ENCODE measurements at regions not wholly inside any gene's neighbourhood (a gene's known extent, or its start where the extent isn't known, plus 50 kb on each side); places are given as distances from the start of the nearest gene placed in this dataset.

GRCh38 chr17:59503500-59503899 lies 61.9 kb upstream of the DHX40 start:
- no peaks in the 10 kb centered on the region for H3K79me2 ChIP-seq (ENCODE audit: insufficient read depth, low read length)
- H4K20me1 ChIP-seq (ENCODE audit: insufficient read depth, low read length), result no peaks in the 10 kb centered on the region
- H3K36me3 ChIP-seq (replicated peaks in 1 of 2; ENCODE audit: control insufficient read depth in 1 of 2, insufficient read depth in 2 of 2, low read length in 2 of 2), result no peaks in the 10 kb centered on the region
- no peak for TF ChIP-seq E2F1 (CRISPR knock-in tag; IDR thresholded peaks at IDR 0.05)
- TF ChIP-seq SPEN (CRISPR knock-in tag; IDR thresholded peaks at IDR 0.05; ENCODE audit: low read depth), result no peak
- TF ChIP-seq PRPF4 (IDR thresholded peaks at IDR 0.05; ENCODE audit: low read depth, low read length, poor library complexity, severe bottlenecking), result no peak
- TF ChIP-seq WIZ (CRISPR knock-in tag; IDR thresholded peaks at IDR 0.05), result no peak
- TF ChIP-seq ZBTB8A (CRISPR knock-in tag; IDR thresholded peaks at IDR 0.05; ENCODE audit: borderline replicate concordance, low read depth), result no peak
- TF ChIP-seq ISL2 (CRISPR knock-in tag; IDR thresholded peaks at IDR 0.05), result no peak
- no peak for TF ChIP-seq ZFY (CRISPR knock-in tag; IDR thresholded peaks at IDR 0.05)
- no peak for TF ChIP-seq ZNF713 (CRISPR knock-in tag; IDR thresholded peaks at IDR 0.05)
- no peak for TF ChIP-seq E2F5 (CRISPR knock-in tag; conservative IDR thresholded peaks at IDR 0.05)
- no peak for TF ChIP-seq MTF2 (CRISPR knock-in tag; IDR thresholded peaks at IDR 0.05; ENCODE audit: borderline replicate concordance)
- TF ChIP-seq MEIS2 (CRISPR knock-in tag; IDR thresholded peaks at IDR 0.05), result no peak
- TF ChIP-seq SMAD9 (CRISPR knock-in tag; IDR thresholded peaks at IDR 0.05), result no peak
- TF ChIP-seq ZNF780A (CRISPR knock-in tag; IDR thresholded peaks at IDR 0.05), result no peak
- TF ChIP-seq ZNF781 (CRISPR knock-in tag; IDR thresholded peaks at IDR 0.05; ENCODE audit: borderline replicate concordance, not compliant biosample characterization), result no peak
- no peak for TF ChIP-seq PLSCR1 (CRISPR knock-in tag; IDR thresholded peaks at IDR 0.05; ENCODE audit: borderline replicate concordance)
- no peak for TF ChIP-seq ISX (CRISPR knock-in tag; conservative IDR thresholded peaks at IDR 0.05)
- TF ChIP-seq ZNF549 (CRISPR knock-in tag; IDR thresholded peaks at IDR 0.05), result no peak
- TF ChIP-seq NR1H2 (CRISPR knock-in tag; IDR thresholded peaks at IDR 0.05; ENCODE audit: borderline replicate concordance, low read depth), result no peak
- no peak for TF ChIP-seq ZBTB10 (CRISPR knock-in tag; IDR thresholded peaks at IDR 0.05; ENCODE audit: borderline replicate concordance)
- TF ChIP-seq NPAS2 (CRISPR knock-in tag; IDR thresholded peaks at IDR 0.05; ENCODE audit: borderline replicate concordance), result no peak
- ATAC-seq (no peak), FAIRE-seq (no peak), DNase-seq (ENCODE audit: low spot score) (no peak)
- H2AFZ ChIP-seq (ENCODE audit: low read length), result no peak overlapping the region
- H3K4me3 ChIP-seq (replicated peaks in 1 of 3; ENCODE audit: insufficient read depth in 1 of 3, low read depth in 2 of 3, low read length in 3 of 3), result no peak overlapping the region
- H3K27ac ChIP-seq (ENCODE audit: extremely low read length, insufficient read depth, low read length), result no peak overlapping the region
- no peaks in the 10 kb centered on the region for H3K9me3 ChIP-seq (ENCODE audit: low read length)
- no peak overlapping the region for H3K9ac ChIP-seq (ENCODE audit: insufficient read depth, low read depth, low read length)
- H3K4me2 ChIP-seq (ENCODE audit: low read depth, low read length), result no peak overlapping the region
- BruUV-seq (replicated peaks), result no TSS peak
- in situ Hi-C loops (cut with HindIII; ENCODE audit: extremely low pct_ligation_motif_present, low pct_unique_long_range_greater_than_20kb) (no loop called here), intact Hi-C loops (cut with micrococcal nuclease; ENCODE audit: unreplicated experiment) (no loop called here)
- peaks cover 41% of the 10 kb centered on the region for H3K4me1 ChIP-seq (ENCODE audit: insufficient read depth, low read length)
- WGBS (ENCODE audit: low lambda C conversion rate), result 58% methylated on average over 3 of the region's 3 CpGs
- ChIA-PET CTCF (ENCODE audit: low intra/inter-chr PET ratio, low total read pairs) (no interaction called here), POLR2A (no interaction called here)
- no peaks in the 10 kb centered on the region for H3K27me3 ChIP-seq (ENCODE audit: control insufficient read depth in 1 of 2, insufficient read depth in 2 of 2, low read length in 2 of 2)
